ENCODE measurements at regions not wholly inside any gene's neighbourhood (a gene's known extent, or its start where the extent isn't known, plus 50 kb on each side); places are given as distances from the start of the nearest gene placed in this dataset.
"Not testable (repeated sequence)": the region's sequence is repeated elsewhere in the genome, so short reads cannot be mapped to it uniquely, and the experiment has no call there.

DNA sequence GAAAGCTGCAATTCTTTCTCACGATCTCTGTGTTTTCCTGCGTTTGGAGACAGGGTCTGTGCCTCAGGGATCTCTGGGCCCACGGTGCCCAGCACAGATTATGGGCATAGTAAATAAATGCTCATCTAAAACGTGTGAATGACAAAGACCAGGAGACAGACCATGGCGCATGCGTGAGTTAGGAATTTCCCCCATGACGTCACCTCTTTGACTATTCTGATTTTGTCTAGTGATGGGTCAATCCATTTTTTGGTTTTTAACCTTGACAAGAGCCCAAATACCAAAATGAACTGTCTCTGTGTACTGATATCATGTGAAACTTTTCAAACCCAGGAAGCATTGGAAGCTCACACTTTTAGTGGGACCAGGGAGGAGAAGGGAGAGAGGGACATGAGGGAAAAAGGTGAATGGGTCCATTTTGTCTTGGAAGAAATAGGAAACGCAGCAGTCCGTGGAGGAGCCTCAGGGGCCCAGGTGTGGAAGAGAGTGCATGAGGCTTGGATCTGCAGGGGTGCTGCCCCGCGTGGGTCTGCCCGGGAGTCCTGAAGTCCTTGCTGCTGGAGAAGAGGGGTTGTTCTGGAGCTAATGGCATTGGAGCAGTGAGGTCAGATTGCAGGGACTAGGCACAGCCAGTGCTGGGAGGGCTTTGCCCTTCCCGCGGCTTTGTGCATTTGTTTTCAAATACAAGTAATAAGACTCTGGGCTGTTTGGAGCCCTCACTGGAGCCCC is 172.2 kb downstream of the ASB1 start:
- DNase-seq (ENCODE audit: low spot score) = no peak

DNA sequence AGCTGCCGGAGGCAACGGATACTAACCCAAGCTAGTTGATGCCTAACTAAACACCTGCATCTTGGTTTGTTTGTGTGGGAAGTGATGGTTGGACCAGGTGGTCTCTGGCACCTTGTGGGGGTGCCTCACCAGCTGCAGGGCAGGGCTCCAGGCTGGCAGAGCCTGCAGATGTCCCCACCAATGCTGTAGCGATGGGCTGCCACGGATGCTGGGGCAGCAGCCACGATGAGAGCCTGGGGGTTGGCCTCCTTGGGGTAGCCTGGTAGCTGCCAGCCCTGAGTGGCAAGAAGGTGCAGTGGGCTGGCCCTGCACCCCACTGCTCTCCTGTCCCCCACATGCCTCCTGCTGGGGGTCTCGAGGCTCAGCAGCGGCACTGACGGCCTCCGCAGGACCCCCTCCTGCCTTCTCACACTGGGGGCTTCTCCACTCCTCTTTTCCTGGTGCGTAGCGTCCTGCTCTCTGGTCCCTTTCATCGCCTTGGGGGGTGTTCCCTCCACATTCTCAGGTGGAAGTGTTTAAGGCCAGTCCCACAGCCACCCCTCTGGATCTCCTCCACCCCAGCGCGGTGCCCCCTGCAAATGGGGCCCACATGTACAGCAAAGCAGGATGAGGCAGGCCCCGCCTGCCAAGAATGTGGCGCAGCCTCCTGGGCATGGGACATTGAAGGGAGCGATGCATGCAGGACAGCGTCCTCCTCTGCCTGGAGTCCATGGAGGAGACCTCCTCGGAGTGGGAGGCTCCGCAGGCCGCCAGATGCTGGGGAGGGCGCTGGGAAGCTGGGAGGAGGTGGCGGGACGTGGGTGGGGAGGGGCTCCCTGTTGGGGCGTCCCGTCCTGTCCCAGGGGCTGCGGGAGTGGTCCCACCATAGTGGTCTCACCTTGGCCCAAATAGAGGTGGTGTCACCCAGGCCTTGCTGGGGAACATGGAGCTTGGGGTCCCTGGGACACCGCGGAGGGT is 173.1 kb downstream of the ASB1 start:
- no peak for DNase-seq (ENCODE audit: low spot score)

DNA sequence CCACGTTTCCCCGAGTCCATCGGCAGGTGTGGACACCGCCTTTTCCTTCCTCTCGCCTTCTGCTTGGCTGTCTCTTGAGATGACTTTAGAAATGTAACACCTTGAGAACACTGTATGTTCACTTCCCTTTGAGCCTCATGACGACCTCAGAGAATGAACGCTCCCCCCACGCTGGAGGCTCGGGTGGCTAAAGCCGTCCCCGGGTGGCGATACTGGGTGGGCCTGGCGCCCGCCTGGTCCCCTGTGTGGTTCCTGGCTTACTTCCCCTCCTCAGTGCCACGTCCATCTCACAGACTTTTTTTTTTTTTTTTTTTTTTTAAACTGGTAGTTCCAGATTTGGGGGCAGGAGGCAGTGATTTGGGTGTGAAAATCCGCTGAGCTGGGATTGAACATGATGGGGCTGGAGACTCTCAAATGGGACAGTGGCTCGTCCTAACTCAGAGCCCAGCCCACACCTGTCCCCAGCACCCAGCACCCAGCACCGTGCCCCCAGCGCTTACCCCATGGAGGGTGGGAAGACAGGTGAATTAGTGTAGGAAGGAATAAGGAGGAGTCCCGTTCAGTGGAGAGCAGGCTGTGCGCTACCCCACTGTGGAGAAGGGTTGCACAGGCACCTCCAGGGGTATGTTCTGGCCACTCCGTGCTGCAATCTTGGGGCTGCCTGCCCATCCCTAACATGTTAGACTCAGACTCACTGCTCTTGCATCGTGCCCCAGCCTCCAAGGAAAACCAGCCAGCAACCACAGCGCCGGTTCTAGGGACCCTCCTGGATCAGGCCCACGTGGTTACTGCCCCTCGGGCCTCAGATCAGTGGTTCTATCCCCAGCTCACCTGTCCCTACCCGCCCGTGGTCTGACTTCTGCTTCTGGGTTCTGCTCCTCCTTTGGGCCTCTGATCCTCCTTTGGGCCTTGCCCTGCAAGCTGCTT is 174.0 kb downstream of the ASB1 start:
- no peak for DNase-seq (ENCODE audit: low spot score)

DNA sequence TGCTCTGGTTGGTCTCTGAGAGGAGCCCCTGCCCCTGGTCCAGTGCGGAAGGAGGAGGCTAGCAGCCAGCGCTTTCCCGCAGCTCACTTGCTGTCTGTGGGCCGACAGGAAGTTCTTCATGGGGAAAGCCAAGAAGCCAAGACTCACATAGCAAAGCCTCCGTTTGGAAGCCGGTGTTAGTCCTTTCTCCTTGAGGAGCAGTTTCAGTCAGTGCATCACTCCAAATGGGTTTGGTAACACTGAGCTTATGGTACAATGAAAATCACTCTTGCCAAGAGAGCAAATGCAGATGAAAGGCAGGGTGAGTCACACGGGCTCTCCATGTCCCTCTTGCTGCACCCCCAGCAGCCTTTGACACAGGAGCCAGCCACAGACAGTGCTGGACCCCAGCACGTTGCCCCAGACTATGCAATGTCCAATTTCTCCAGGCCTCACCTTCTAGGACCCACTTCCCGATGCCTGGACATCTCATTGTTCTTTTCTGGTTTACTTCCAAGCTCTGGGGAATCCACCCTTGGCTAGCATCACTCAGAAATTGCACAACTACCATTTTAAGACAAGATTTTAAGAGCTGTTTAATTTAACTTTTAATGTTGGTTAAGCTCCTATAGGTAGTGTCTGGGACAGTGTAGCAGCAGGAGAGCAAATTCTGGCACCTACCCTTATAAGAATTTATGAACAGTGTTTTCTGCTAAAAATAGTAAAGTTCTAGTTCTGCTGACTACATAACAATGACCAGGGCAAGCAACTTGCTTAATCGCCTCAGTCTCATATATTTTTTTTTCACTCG is 174.9 kb downstream of the ASB1 start:
- DNase-seq (ENCODE audit: low spot score) = peak; percentile 40

DNA sequence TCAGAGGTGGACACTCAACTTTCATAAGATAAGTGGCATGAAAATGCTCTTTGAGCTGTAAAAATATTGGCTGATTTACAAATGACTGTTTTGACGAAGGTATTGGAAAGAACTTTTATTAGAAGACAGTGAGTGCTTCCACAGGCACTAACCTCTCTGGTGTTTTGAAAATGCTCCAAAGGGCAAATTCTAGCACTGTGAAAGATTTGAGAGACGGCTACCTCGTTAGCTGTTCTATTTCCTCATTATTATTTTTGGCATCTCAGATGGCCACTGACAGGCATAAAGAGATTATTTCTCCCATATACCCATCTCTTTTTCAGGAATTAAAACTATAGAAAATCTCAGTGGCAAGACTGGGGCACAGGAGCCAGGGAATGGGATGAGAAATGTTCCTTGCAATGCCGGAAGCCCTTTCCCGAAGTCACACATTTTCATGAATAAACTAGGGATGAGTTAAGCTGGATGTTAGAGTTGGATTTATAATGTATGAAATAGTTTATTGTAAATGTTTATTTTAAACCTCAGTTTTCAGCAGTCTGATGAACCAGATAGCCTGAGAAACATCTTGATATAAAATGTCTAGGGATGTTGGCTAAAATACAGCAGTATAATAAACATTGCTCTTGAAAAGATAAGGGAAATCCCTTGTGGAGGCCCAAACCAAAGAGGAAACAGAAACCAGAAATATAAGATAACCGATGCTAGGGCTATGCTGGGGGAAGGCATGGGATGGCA is 175.7 kb downstream of the ASB1 start:
- no peak for DNase-seq (ENCODE audit: low spot score)

DNA sequence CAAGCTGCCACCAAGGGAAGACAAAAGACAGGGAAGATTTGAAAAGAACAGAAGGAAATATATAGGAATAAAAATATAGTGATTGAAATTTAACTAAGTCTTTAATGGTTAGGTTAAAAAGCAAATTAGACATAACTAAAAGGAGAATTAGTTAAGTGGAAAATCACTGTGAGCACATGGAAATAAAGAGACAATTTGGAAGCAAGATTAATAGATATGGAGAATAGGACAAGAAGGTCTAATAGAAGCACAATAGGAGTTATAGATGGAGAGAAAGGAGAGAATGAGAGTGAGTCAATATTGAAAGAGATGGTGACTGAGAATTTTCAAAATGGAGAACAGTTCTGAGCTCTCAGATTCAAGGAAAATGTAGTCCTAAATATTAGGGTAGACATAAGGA is 176.9 kb downstream of the ASB1 start:
- no peak for DNase-seq (ENCODE audit: low spot score)

DNA sequence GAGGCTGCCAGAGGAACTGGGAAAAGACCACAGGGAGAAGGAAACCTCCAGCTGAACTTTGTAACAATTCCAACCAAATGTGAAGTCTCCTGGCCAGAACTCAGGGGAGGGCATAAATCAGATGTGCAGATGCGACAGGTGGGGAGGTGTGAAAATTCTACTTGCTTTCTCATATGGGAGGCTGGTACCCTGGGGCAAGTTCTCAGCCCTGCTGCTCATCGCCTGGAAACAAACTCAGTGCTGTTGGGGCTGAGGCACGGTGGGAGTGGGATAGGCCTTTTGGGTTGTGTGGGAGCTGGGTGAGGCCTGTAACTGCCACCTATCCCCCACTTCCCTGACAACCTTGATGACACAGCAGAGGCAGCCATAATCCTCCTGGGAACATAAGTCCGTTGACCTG is 179.6 kb downstream of the ASB1 start:
- DNase-seq (ENCODE audit: low spot score) = no peak

DNA sequence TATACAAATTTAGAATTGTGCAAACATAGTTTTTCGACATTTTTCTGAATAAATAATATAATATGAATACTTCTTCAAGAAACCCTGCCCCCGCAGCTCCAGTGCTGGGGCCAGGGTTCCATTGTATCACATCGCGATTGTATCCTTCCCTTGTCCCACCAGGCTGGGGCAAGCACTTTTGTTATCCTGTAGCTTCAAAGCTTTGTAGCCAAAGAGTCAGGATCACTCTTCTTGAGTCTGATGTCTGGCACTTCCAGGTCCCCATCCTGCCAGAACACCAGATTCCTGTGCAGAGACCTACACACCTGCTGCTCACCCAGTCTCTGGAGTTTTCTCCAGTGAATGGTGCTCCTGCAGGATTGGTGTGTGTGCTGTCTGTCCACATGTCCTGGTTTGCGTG is 186.9 kb downstream of the ASB1 start:
- no peak for DNase-seq (ENCODE audit: low spot score)

DNA sequence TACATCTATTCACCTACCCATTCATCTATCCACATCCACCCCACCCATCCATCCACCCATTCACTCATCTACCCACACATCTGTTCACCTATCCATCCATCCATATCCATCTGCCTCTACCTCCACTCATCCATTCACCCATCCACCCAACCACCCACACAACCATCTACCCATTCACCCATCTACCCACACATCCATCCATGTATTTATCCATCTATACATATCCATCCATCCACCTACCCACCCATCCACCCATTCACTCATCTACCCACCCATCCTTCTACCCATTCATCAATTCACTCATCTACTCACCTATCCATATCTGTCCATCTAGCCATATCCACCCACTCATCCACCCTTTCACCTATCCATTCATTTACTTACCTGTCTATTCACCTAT is 187.6 kb downstream of the ASB1 start:
- no peak for DNase-seq (ENCODE audit: low spot score)

DNA sequence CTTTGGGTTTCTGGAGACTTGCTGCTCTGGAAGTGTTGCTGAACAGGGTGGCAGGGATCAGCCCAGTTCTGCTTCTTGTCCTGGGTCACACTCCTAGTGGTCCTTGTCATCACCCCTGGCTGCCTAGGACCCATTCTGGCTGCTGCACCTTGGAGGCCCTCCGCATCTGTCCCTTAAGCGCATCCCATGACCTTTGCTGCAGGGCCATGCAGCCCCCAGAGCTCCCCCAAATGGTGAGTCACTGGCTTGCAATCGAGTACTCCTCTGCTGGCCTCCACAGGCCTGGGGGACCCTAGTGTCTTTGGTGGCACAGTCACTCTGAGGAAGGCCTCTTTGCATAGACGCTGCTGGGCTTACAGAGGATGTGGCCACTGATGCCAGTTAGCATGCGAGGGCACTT is 188.5 kb downstream of the ASB1 start:
- no peak for DNase-seq (ENCODE audit: low spot score)

DNA sequence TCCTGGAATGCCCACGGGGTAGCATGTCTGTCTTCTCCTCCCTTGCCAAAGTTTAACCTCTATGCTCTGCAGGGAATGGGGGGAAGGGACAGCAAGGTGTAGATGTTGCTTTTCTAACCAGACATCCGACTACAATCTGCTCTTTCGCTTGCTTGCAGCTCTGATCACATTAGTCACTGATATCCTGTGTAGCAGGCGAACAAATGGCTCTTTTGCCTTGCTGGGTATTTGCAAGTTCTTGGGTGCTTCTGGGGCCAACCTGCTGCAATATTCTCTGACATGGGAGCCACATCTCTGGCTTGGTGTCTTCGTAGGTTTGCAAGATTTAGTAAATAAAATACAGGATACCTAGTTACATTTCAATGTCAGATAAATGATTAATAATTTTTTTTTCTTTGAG is 190.0 kb downstream of the ASB1 start:
- DNase-seq (ENCODE audit: low spot score) = no peak

DNA sequence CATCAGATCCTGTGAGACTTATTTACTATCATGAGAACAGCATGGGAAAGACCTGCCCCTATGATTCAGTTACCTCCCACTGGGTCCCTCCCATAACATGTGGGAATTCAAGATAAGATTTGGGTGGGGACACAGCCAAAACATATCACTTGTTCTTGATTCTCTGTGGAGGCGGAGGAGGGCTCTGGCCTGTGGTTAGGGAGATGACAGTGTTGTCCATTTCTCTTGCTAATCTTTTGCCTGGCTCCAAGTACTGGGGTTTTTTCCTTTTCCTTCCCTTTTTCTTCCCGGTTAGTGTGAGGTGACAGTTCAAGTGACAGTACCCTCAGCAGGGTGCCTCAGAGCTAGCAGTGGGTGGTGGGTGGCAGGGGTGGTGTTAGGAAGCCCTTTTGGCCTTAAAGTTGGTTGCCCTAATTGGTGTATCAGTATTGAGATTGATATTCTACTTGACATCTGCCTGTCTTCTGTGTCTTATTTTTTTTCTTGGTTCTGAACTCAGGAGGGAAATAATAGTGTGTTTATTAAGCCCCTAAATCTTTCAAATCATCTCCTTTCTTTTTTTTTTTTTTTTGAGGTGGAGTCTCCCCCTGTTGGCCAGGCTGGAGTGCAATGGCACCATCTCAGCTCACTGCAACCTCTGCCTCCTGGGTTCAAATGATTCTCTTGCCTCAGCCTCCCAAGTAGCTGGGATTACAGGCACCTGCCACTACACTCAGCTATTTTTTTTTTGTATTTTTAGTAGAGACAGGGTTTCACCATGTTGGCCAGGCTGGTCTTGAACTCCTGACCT is 192.0 kb downstream of the ASB1 start:
- not testable (repeated sequence) for DNase-seq (ENCODE audit: low spot score)

DNA sequence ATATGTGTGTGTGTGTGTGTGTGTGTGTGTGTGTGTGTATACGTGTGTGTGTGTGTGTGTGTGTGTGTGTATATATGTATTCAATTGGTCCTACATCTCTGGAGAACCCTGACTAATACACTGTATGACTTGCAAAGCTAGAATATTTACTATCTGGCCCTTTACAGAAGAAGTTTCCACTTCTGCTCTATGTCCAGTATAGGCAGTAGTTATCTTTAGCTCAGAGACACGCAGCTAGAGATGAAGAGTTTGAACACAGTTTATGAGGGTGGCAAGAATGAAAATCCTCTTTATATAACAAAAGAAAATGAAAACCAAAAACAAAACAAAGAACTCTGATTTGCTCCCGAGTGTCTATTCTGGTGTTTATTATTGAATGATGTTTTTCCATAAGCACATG is 201.2 kb downstream of the ASB1 start:
- DNase-seq (ENCODE audit: low spot score) = no peak

DNA sequence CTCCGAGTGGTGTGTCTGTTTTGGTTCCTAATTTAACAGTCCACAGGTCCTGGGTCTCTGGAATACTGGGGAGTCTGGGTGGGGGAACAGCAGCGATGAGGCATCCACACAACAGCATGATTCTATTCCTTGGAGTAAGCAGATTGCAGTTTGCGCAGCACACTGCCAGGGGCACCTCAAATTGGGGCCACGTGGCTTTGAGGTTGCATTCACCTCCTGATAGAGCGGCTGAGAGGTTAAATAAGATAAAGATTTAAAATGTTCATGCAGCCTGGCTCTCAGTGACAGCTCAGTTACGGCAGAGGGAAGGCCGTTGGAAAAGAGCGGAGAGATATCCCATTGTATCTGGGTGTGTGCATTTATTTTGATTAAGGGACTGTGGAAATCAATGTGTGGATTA is 202.3 kb downstream of the ASB1 start:
- DNase-seq (ENCODE audit: low spot score) = no peak

DNA sequence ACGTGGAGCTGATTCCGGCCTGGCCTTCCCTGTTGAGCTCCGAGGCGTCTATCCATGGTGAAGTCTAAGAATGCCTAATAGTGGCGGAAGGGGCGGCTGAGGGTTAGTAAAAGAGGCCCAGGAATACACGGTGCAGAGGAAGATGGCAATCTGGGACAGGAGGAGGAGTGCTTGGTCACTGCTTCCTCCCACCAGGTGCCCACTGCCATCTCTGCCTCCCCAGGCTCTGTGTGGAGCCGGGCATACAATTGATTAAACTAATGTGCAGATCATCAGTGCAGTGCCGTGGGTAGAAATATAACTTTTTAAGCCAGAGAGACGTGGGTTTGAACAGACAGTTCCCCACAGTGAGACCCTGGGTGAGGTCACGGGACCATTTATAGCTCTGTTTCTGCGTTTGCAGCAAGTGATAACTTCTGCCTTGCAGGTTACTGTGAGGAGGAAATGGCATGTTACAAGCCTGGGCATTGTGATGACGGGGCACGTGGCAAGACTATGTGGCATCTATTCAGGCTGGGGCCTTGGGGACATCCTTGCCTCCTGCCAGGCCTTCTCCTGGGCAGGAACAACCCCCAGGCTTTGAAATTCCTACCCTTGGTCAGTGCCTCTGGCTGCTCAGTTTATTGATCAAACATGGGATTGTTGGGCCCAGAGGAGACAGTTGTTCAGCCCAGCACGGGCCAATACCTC is 204.9 kb downstream of the ASB1 start:
- DNase-seq (ENCODE audit: low spot score) = no peak

DNA sequence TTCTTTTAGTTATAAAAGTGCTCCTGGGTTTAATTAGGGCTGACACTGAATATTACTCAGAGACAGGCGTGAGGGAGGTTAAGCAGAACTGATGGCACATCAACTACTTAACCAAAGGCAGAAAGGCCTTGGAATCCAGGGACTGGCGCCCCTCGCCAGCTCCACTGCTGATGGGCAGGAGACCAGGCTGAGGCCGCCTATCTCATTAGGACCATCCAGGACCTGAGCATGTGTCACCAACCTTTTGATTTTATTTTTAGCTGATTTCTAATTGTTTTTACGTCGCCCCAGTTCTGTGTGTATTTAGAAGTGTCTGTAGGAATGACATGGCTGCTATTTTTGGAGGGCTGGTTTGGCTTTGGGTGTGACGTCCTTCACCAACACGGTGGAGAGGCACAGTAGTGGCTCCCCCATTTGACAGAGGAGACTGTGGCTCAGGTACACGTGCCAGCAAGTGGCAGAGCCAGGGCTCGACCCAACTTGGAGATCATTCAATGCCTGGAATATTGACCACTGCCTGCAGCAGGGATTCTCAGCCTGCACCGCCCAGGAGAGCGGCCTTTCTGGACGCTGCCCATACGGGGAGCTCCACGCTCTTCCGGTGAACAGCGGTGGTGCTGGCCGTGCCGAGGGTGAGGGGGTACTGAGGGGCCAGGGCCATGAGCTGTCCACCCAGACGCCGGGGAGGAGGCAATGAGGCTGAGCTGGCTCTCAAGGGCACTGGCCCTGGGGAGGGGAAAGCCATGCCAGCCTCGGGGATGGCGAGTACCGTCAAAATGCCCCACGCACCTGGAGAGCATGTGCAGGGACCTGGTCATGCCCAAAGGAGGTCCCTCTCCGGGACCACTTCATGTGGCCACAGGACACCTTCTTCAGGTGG is 205.7 kb downstream of the ASB1 start:
- DNase-seq (ENCODE audit: low spot score) = no peak

DNA sequence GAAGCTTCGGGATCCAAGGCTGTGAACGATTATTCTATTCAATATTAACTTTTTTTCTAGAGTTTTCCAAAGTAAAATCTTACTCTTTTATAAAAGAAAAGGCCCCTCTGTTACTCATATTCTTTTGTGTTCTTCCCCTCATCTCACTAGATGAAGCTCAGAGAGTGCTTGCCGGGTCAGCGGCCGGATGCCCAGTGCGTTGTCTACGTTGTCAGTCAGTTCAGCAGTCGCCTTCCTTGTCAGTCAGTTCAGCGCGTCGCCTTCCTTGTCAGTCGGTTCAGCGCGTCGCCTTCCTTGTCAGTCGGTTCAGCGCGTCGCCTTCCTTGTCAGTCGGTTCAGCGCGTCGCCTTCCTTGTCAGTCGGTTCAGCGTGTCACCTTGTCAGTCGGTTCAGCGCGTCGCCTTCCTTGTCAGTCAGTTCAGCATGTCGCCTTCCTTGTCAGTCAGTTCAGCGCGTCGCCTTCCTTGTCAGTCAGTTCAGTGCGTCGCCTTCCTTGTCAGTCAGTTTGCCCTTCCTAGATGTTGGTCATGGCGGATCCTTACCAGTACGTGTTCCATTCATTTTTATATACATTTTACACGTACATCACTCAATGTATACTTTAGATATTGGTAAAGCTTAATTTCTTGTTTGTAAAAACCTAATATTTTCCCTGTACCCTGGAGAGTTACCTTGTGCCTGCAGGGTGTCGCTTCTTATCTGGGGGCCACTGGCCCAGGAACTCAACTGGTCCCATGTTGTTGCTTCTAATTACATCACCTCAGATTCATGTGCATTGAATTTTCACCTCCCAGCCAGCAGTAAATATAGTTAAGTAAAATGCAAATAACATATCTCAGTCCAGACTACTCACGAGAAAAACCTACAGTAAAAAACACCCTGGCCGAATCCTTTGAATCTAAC is 206.9 kb downstream of the ASB1 start:
- no peak for DNase-seq (ENCODE audit: low spot score)

Data from A172 (cell line).